Calu3 (cell line): ENCODE measurements at regions not wholly inside any gene's neighbourhood (a gene's known extent, or its start where the extent isn't known, plus 50 kb on each side); places are given as distances from the start of the nearest gene placed in this dataset.
A peak's percentile ranks its signal among the peaks of the same experiment; 100 is the strongest.
"Not testable (repeated sequence)": the region's sequence is repeated elsewhere in the genome, so short reads cannot be mapped to it uniquely, and the experiment has no call there.

Source experiments
- BruUV-seq: library from RNA; stranded (reverse); fragments of 400-500 nt; replicated peaks from 2 replicates; lab custom pipeline; 2021; lab: Mats Ljungman, UMichigan
- CTCF ChIA-PET: fragments of 300-600 bp; sonication (Branson Sonifier 250); formaldehyde crosslinking; loops from one replicate; lab custom pipeline; 2022; ENCODE audit warnings: antibody characterized with exemption; lab: Charles Lee
- DNase-seq: peaks from one replicate; pipeline ENCODE4 v3.0.0; 2022
- H3K27ac Mint-ChIP-seq: one replicate; pipeline ENCODE4 v1.8.0; 2022; ENCODE audit warnings: mixed read lengths; ENCODE audit not compliant: unreplicated experiment
- H3K27me3 Mint-ChIP-seq: one replicate; pipeline ENCODE4 v1.8.0; 2022; ENCODE audit warnings: mixed read lengths; ENCODE audit not compliant: unreplicated experiment
- H3K36me3 Mint-ChIP-seq: one replicate; pipeline ENCODE4 v1.8.0; 2022; ENCODE audit warnings: mild to moderate bottlenecking, moderate library complexity, mixed read lengths; ENCODE audit not compliant: insufficient read depth, unreplicated experiment
- H3K4me1 Mint-ChIP-seq: one replicate; pipeline ENCODE4 v1.8.0; 2022; ENCODE audit warnings: mild to moderate bottlenecking, low read depth, mixed read lengths; ENCODE audit not compliant: unreplicated experiment
- H3K4me3 Mint-ChIP-seq: one replicate; pipeline ENCODE4 v1.8.0; 2022; ENCODE audit warnings: mild to moderate bottlenecking, low read depth, moderate library complexity, mixed read lengths; ENCODE audit not compliant: unreplicated experiment
- H3K9me3 Mint-ChIP-seq: one replicate; pipeline ENCODE4 v1.8.0; 2022; ENCODE audit warnings: low read depth, mixed read lengths; ENCODE audit not compliant: unreplicated experiment
- intact Hi-C: fragments of 100-400 bp; cut with micrococcal nuclease; formaldehyde crosslinking; loops from one replicate; pipeline ENCODE4 v1.10.0; 2022; ENCODE audit not compliant: unreplicated experiment
- microRNA-seq: library from miRNA; unstranded; fragments of <30 nt; microRNA quantifications from one replicate; pipeline ENCODE4 v1.2.0, GENCODE V29; 2022
- TF ChIP-seq, protein P1 (sequence below): fragments of 200-600 bp; IDR thresholded peaks from one replicate; pipeline ENCODE4 v1.8.0; 2022; ENCODE audit warnings: antibody characterized with exemption; ENCODE audit not compliant: unreplicated experiment

- Mint-ChIP-seq H3K27ac (peak overlapping the region; percentile 99), H3K36me3 (peaks cover 59% of the 10 kb centered on the region)
These were observed 52.2 kb upstream of the SEC14L1 start for GRCh38 chr17:77088455-77089123.

GRCh38 chr17:77089124-77089490 is 51.7 kb upstream of the SEC14L1 start:
- H3K27me3 Mint-ChIP-seq, result no peaks in the 10 kb centered on the region
- H3K36me3 Mint-ChIP-seq, result peaks cover 64% of the 10 kb centered on the region
- peak overlapping the region; percentile 99 for H3K27ac Mint-ChIP-seq
- DNase-seq, result peak; percentile 9
- H3K9me3 Mint-ChIP-seq, result no peaks in the 10 kb centered on the region
- H3K4me3 Mint-ChIP-seq, result peak overlapping the region; percentile 95
- intact Hi-C loops, result loop anchor here (2.0 kb wide), 1 partner anchor 158 kb away; no protein-coding TSS in a partner anchor
- TF ChIP-seq, protein P1, sequence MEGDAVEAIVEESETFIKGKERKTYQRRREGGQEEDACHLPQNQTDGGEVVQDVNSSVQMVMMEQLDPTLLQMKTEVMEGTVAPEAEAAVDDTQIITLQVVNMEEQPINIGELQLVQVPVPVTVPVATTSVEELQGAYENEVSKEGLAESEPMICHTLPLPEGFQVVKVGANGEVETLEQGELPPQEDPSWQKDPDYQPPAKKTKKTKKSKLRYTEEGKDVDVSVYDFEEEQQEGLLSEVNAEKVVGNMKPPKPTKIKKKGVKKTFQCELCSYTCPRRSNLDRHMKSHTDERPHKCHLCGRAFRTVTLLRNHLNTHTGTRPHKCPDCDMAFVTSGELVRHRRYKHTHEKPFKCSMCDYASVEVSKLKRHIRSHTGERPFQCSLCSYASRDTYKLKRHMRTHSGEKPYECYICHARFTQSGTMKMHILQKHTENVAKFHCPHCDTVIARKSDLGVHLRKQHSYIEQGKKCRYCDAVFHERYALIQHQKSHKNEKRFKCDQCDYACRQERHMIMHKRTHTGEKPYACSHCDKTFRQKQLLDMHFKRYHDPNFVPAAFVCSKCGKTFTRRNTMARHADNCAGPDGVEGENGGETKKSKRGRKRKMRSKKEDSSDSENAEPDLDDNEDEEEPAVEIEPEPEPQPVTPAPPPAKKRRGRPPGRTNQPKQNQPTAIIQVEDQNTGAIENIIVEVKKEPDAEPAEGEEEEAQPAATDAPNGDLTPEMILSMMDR, result no peak
- H3K4me1 Mint-ChIP-seq, result peaks cover 35% of the 10 kb centered on the region
- TSS peak; percentile 88 for BruUV-seq
- CTCF ChIA-PET, result interaction anchor here (0.7 to 1.8 kb wide), 10 partner anchors 11 to 217 kb away, joined by 3 to 16 read pairs (median 5); partner anchors contain the start of gene SEC14L1

More at GRCh38 chr17:77088455-77089123, 52.2 kb upstream of the SEC14L1 start:
- H3K27me3 Mint-ChIP-seq, result no peaks in the 10 kb centered on the region
- TF ChIP-seq, protein P1, result peak; percentile 76
- peak overlapping the region; percentile 95 for H3K4me3 Mint-ChIP-seq
- CTCF ChIA-PET, result interaction anchor here (0.6 to 1.8 kb wide), 16 partner anchors 11 to 221 kb away, joined by 3 to 16 read pairs (median 4); partner anchors contain the start of genes MGAT5B and SEC14L1
- H3K9me3 Mint-ChIP-seq, result no peaks in the 10 kb centered on the region
- BruUV-seq, result no TSS peak
- intact Hi-C loops, result loop anchor here (2.0 kb wide), 1 partner anchor 158 kb away; no protein-coding TSS in a partner anchor
- DNase-seq, result peak; percentile 91
- peaks cover 35% of the 10 kb centered on the region for H3K4me1 Mint-ChIP-seq

DNA sequence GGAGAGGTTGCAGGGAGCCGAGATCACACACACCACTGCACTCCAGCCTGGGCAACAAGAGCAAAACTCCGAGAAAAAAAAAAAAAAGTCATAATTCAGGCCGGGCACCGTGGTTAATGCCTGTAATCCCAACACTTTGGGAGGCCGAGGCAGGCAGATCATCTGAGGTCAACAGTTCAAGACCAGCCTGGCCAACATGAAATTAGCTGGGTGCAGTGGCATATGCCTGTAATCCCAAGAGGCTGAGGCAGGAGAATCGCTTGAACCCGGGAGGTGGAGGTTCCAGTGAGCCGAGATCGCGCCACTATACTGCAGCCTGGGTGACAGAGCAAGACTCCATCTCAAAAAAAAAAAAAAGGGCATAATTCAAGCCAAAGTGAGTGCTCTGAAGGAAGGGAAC is 50.8 kb upstream of the SEC14L1 start:
- Mint-ChIP-seq H3K36me3 (peaks cover 68% of the 10 kb centered on the region), H3K4me1 (peaks cover 35% of the 10 kb centered on the region), H3K4me3 (peak overlapping the region; percentile 95)
- not testable (repeated sequence) for BruUV-seq, H3K27me3 Mint-ChIP-seq, DNase-seq, H3K9me3 Mint-ChIP-seq, H3K27ac Mint-ChIP-seq
- CTCF ChIA-PET, result interaction anchor here (0.9 kb wide), 1 partner anchor 56 kb away, joined by 5 read pairs; no protein-coding TSS in a partner anchor
- intact Hi-C loops, result loop anchor here (2.0 to 10.0 kb wide), 2 partner anchors 55 to 157 kb away; partner anchors contain the start of gene SEC14L1

- CTCF ChIA-PET, result interaction anchor here (0.9 kb wide), 1 partner anchor 56 kb away, joined by 5 read pairs; no protein-coding TSS in a partner anchor
- BruUV-seq, result no TSS peak
- Mint-ChIP-seq H3K36me3 (peaks cover 72% of the 10 kb centered on the region), H3K9me3 (no peaks in the 10 kb centered on the region), H3K4me3 (no peak overlapping the region), H3K4me1 (peaks cover 35% of the 10 kb centered on the region), H3K27ac (no peak overlapping the region), H3K27me3 (no peaks in the 10 kb centered on the region)
- intact Hi-C loops, result loop anchor here (10.0 kb wide), 1 partner anchor 54 kb away; the partner anchor contains the start of gene SEC14L1
- no peak for DNase-seq
- TF ChIP-seq, protein P1, result no peak
These were observed 50.3 kb upstream of the SEC14L1 start for GRCh38 chr17:77090476-77090875.

Small RNA genes lying in the stretch of these regions (microRNA-seq; reads per million reads assigned to microRNA genes)
- gene MIR6516, result 103 reads per million, percentile 63 among the genes with 10 or more reads in this experiment
